ENCODE measurements at regions not wholly inside any gene's neighbourhood (a gene's known extent, or its start where the extent isn't known, plus 50 kb on each side); places are given as distances from the start of the nearest gene placed in this dataset.

GRCh38 chr3:147189016-147189415 is 217.3 kb downstream of the ZIC4 start:
- DNase-seq (ENCODE audit: low spot score): no peak
- no peaks in the 10 kb centered on the region for H3K27me3 ChIP-seq
- no peak for TF ChIP-seq CTCF (IDR thresholded peaks at IDR 0.05)
- H3K4me3 ChIP-seq: no peak overlapping the region
- H3K36me3 ChIP-seq: no peaks in the 10 kb centered on the region
- H3K9me3 ChIP-seq: peaks cover 0 to 9% of the 10 kb centered on the region in 2 donors
- no peaks in the 10 kb centered on the region for H3K4me1 ChIP-seq
- no peak overlapping the region for H3K27ac ChIP-seq

- no peak for TF ChIP-seq CTCF (IDR thresholded peaks at IDR 0.05)
- no peak for DNase-seq (ENCODE audit: low spot score)
- H3K27me3 ChIP-seq: no peaks in the 10 kb centered on the region
- H3K27ac ChIP-seq: no peak overlapping the region
- H3K4me3 ChIP-seq: no peak overlapping the region
- no peaks in the 10 kb centered on the region for H3K36me3 ChIP-seq
- H3K4me1 ChIP-seq: no peaks in the 10 kb centered on the region
- H3K9me3 ChIP-seq: peaks cover 0 to 9% of the 10 kb centered on the region in 2 donors
Observed at GRCh38 chr3:147187687-147188086, 218.7 kb downstream of the ZIC4 start.

- peaks cover 0 to 5% of the 10 kb centered on the region in 2 donors for H3K9me3 ChIP-seq
- no peak overlapping the region for H3K4me3 ChIP-seq
- H3K4me1 ChIP-seq: no peaks in the 10 kb centered on the region
- no peak for TF ChIP-seq CTCF (IDR thresholded peaks at IDR 0.05)
- H3K36me3 ChIP-seq: no peaks in the 10 kb centered on the region
- DNase-seq (ENCODE audit: low spot score): no peak
- H3K27me3 ChIP-seq: no peaks in the 10 kb centered on the region
- H3K27ac ChIP-seq: no peak overlapping the region
Observed at GRCh38 chr3:147185781-147186180, 220.6 kb downstream of the ZIC4 start.

- H3K36me3 ChIP-seq: no peaks in the 10 kb centered on the region
- DNase-seq (ENCODE audit: low spot score): no peak
- no peaks in the 10 kb centered on the region for H3K9me3 ChIP-seq
- no peak for TF ChIP-seq CTCF (IDR thresholded peaks at IDR 0.05)
- no peaks in the 10 kb centered on the region for H3K4me1 ChIP-seq
- H3K27me3 ChIP-seq: no peaks in the 10 kb centered on the region
- H3K27ac ChIP-seq: no peak overlapping the region
- H3K4me3 ChIP-seq: no peak overlapping the region
Observed at GRCh38 chr3:147184794-147185193, 221.5 kb downstream of the ZIC4 start.

GRCh38 chr3:147173257-147173656 is 233.1 kb downstream of the ZIC4 start:
- Histone ChIP-seq H3K4me3 (no peak overlapping the region), H3K4me1 (no peaks in the 10 kb centered on the region), H3K27ac (no peak overlapping the region), H3K27me3 (no peaks in the 10 kb centered on the region), H3K9me3 (peaks cover 0 to 9% of the 10 kb centered on the region in 2 donors), H3K36me3 (no peaks in the 10 kb centered on the region)
- DNase-seq (ENCODE audit: low spot score): no peak
- no peak for TF ChIP-seq CTCF (IDR thresholded peaks at IDR 0.05)

GRCh38 chr3:147162743-147163142 is 243.6 kb downstream of the ZIC4 start:
- no peak for TF ChIP-seq CTCF (IDR thresholded peaks at IDR 0.05)
- Histone ChIP-seq H3K27me3 (no peaks in the 10 kb centered on the region), H3K4me3 (no peak overlapping the region), H3K9me3 (no peaks in the 10 kb centered on the region), H3K4me1 (no peaks in the 10 kb centered on the region), H3K36me3 (no peaks in the 10 kb centered on the region), H3K27ac (no peak overlapping the region)
- DNase-seq (ENCODE audit: low spot score): no peak
